Epithelial cell of proximal tubule (primary cell): ENCODE measurements at regions not wholly inside any gene's neighbourhood (a gene's known extent, or its start where the extent isn't known, plus 50 kb on each side); places are given as distances from the start of the nearest gene placed in this dataset.
"Not testable (repeated sequence)": the region's sequence is repeated elsewhere in the genome, so short reads cannot be mapped to it uniquely, and the experiment has no call there.

Experiments used
- DNase-seq: peaks from one replicate; pipeline ENCODE4 v3.0.0-alpha.2; 2011; ENCODE audit warnings: low read depth
- H3K4me3 ChIP-seq: 2 replicates; pipeline ENCODE4 v1.5.1; 2011; ENCODE audit warnings: low read depth, mild to moderate bottlenecking, low read length
- CTCF ChIP-seq: conservative IDR thresholded peaks from 2 replicates; pipeline ENCODE4 v1.5.1; 2012; ENCODE audit warnings: low read depth, mild to moderate bottlenecking, low read length

- H3K4me3 ChIP-seq: no peak overlapping the region
- no peak for TF ChIP-seq CTCF
- DNase-seq: peak; percentile 45
These were observed 71.0 kb upstream of the BMP2K start for GRCh38 chr4:78704981-78705683.

GRCh38 chr4:78706302-78706701, 69.8 kb upstream of the BMP2K start:
- TF ChIP-seq CTCF: no peak
- H3K4me3 ChIP-seq: no peak overlapping the region
- no peak for DNase-seq

- TF ChIP-seq CTCF: no peak
- DNase-seq: no peak
- no peak overlapping the region for H3K4me3 ChIP-seq
These were observed 68.9 kb upstream of the BMP2K start for GRCh38 chr4:78707268-78707667.

- H3K4me3 ChIP-seq: no peak overlapping the region
- no peak for DNase-seq
- no peak for TF ChIP-seq CTCF
These were observed 68.4 kb upstream of the BMP2K start for GRCh38 chr4:78707793-78708192.

- no peak for TF ChIP-seq CTCF
- H3K4me3 ChIP-seq: no peak overlapping the region
- DNase-seq: no peak
These were observed 65.6 kb upstream of the BMP2K start for GRCh38 chr4:78710536-78710935.

GRCh38 chr4:78711676-78712075, 64.5 kb upstream of the BMP2K start:
- no peak for DNase-seq
- no peak overlapping the region for H3K4me3 ChIP-seq
- no peak for TF ChIP-seq CTCF

GRCh38 chr4:78714598-78714997, 61.6 kb upstream of the BMP2K start:
- not testable (repeated sequence) for DNase-seq, H3K4me3 ChIP-seq

GRCh38 chr4:78715372-78715771, 60.8 kb upstream of the BMP2K start:
- not testable (repeated sequence) for DNase-seq, H3K4me3 ChIP-seq

- DNase-seq, H3K4me3 ChIP-seq: not testable (repeated sequence)
These were observed 58.4 kb upstream of the BMP2K start for GRCh38 chr4:78717712-78718111.
